Astrocyte (in vitro differentiated cells and primary cell): ENCODE measurements at regions not wholly inside any gene's neighbourhood (a gene's known extent, or its start where the extent isn't known, plus 50 kb on each side); places are given as distances from the start of the nearest gene placed in this dataset.

Source experiments
- DNase-seq: peaks from one replicate; pipeline ENCODE4 v3.0.0-alpha.2; 2010; ENCODE audit warnings: low read depth
- FAIRE-seq: peaks from 2 replicates; lab custom pipeline; 2011; peaks lifted over from hg19 to GRCh38; lab: Jason Lieb, UNC
- H2AFZ ChIP-seq: 2 replicates; pipeline ENCODE4 v1.6.0; 2012; ENCODE audit warnings: low read depth, low read length, inconsistent platforms
- H3K27ac ChIP-seq: 2 replicates; pipeline ENCODE4 v1.5.1; 2011; ENCODE audit warnings: low read depth, low read length, inconsistent platforms
- H3K27me3 ChIP-seq: 2 replicates; pipeline ENCODE4 v1.6.0; 2011; ENCODE audit warnings: low read length, inconsistent platforms; ENCODE audit not compliant: insufficient read depth
- H3K36me3 ChIP-seq: 2 replicates; pipeline ENCODE4 v1.5.1; 2011; ENCODE audit warnings: low read length, inconsistent platforms; ENCODE audit not compliant: insufficient read depth
- H3K4me1 ChIP-seq: 2 replicates; pipeline ENCODE4 v1.5.1; 2011; ENCODE audit warnings: low read length, inconsistent platforms; ENCODE audit not compliant: insufficient read depth
- H3K4me2 ChIP-seq: 2 replicates; pipeline ENCODE4 v1.6.0; 2012; ENCODE audit warnings: low read length, inconsistent platforms
- H3K4me3 ChIP-seq: 2 replicates; pipeline ENCODE4 v1.5.1; 2011; ENCODE audit warnings: low read depth, mild to moderate bottlenecking, low read length, inconsistent platforms; ENCODE audit not compliant: insufficient read depth
- H3K79me2 ChIP-seq: 2 replicates; pipeline ENCODE4 v1.6.0; 2012; ENCODE audit warnings: mild to moderate bottlenecking, low read length, inconsistent platforms; ENCODE audit not compliant: insufficient read depth
- H3K9ac ChIP-seq: 2 replicates; pipeline ENCODE4 v1.6.0; 2012; ENCODE audit warnings: mild to moderate bottlenecking, low read length, inconsistent platforms
- H3K9me3 ChIP-seq: 2 replicates; pipeline ENCODE4 v1.5.1; 2012; ENCODE audit warnings: low read depth, mild to moderate bottlenecking, low read length, inconsistent platforms; ENCODE audit not compliant: insufficient read depth
- H4K20me1 ChIP-seq: 2 replicates; pipeline ENCODE4 v1.6.0; 2012; ENCODE audit warnings: low read length, inconsistent platforms; ENCODE audit not compliant: insufficient read depth
- H3K27ac Mint-ChIP-seq: one replicate; pipeline ENCODE4 v1.8.0; 2021; ENCODE audit warnings: mild to moderate bottlenecking, mixed read lengths; ENCODE audit not compliant: unreplicated experiment
- H3K27me3 Mint-ChIP-seq: one replicate; pipeline ENCODE4 v1.8.0; 2021; ENCODE audit warnings: low read depth, mixed read lengths; ENCODE audit not compliant: unreplicated experiment
- H3K36me3 Mint-ChIP-seq: one replicate; pipeline ENCODE4 v1.8.0; 2021; ENCODE audit warnings: low read depth, mixed read lengths; ENCODE audit not compliant: unreplicated experiment
- H3K4me1 Mint-ChIP-seq: one replicate; pipeline ENCODE4 v1.8.0; 2021; ENCODE audit warnings: low read depth, mixed read lengths; ENCODE audit not compliant: unreplicated experiment
- H3K4me3 Mint-ChIP-seq: one replicate; pipeline ENCODE4 v1.8.0; 2021; ENCODE audit warnings: mild to moderate bottlenecking, moderate library complexity, mixed read lengths; ENCODE audit not compliant: unreplicated experiment
- H3K9me3 Mint-ChIP-seq: one replicate; pipeline ENCODE4 v1.8.0; 2021; ENCODE audit warnings: mild to moderate bottlenecking, mixed read lengths; ENCODE audit not compliant: unreplicated experiment
- EZH2 ChIP-seq: IDR thresholded peaks from 2 replicates; pipeline ENCODE4 v1.6.1; 2012; ENCODE audit warnings: mild to moderate bottlenecking, low read length, inconsistent platforms; ENCODE audit not compliant: insufficient read depth
- TF ChIP-seq, protein P1 (sequence below): IDR thresholded peaks from 2 replicates; pipeline ENCODE4 v1.5.1; 2011; ENCODE audit warnings: low read depth, mild to moderate bottlenecking, inconsistent platforms, low read length, moderate library complexity; ENCODE audit not compliant: insufficient read depth

DNA sequence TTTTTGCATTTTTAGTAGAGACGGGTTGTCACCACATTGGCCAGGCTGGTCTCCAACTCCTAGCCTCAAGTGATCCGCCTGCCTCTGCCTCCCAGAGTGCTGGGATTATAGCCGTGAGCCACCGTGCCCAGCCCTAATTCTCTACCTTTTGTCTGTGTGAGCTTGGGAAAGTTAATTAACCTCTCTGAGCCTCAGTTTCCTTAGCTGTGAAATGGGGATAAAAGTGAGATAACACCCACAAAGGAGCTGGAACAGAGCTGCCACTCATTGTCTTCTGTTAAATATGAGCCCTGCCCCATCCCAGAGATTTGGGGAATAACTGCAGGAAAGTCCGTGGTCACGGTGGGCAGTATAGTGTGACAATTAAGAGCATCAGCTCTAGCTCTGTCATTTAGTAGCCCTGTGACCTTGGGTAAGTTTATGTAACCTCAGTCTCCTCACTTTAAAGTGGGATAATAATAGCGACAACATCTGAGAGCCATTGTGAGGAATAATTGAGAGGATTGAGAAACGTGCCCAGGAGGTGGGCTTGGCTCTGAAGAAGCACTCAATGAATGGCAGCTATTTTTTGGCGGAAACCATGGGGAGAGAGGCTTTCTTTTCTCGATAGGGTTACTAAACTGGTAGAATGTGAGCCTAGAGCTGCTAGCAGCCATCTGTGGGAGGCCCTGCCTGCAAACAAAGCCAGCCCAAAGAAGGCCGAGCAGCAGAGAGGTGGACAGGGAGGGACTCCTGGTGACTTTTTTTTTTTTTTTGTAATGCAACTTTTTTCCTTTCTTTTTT lies 60.8 kb upstream of the MED13L start:
- no peaks in the 10 kb centered on the region for H3K79me2 ChIP-seq
- H3K9me3 ChIP-seq, result no peaks in the 10 kb centered on the region
- no peak overlapping the region for H3K27ac ChIP-seq
- H3K4me1 ChIP-seq, result no peaks in the 10 kb centered on the region
- no peak overlapping the region for H3K4me2 ChIP-seq
- H3K27ac Mint-ChIP-seq, result no peak overlapping the region
- no peak overlapping the region for H2AFZ ChIP-seq
- no peak overlapping the region for H3K9ac ChIP-seq
- no peaks in the 10 kb centered on the region for H3K27me3 Mint-ChIP-seq
- peaks cover 2% of the 10 kb centered on the region for H3K4me1 Mint-ChIP-seq
- no peaks in the 10 kb centered on the region for H3K27me3 ChIP-seq
- H3K4me3 ChIP-seq, result no peak overlapping the region
- H3K4me3 Mint-ChIP-seq, result no peak overlapping the region
- FAIRE-seq, result no peak
- no peak for TF ChIP-seq EZH2
- TF ChIP-seq, protein P1, sequence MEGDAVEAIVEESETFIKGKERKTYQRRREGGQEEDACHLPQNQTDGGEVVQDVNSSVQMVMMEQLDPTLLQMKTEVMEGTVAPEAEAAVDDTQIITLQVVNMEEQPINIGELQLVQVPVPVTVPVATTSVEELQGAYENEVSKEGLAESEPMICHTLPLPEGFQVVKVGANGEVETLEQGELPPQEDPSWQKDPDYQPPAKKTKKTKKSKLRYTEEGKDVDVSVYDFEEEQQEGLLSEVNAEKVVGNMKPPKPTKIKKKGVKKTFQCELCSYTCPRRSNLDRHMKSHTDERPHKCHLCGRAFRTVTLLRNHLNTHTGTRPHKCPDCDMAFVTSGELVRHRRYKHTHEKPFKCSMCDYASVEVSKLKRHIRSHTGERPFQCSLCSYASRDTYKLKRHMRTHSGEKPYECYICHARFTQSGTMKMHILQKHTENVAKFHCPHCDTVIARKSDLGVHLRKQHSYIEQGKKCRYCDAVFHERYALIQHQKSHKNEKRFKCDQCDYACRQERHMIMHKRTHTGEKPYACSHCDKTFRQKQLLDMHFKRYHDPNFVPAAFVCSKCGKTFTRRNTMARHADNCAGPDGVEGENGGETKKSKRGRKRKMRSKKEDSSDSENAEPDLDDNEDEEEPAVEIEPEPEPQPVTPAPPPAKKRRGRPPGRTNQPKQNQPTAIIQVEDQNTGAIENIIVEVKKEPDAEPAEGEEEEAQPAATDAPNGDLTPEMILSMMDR, result no peak
- peaks cover 1% of the 10 kb centered on the region for H3K9me3 Mint-ChIP-seq
- no peaks in the 10 kb centered on the region for H3K36me3 Mint-ChIP-seq
- H4K20me1 ChIP-seq, result no peaks in the 10 kb centered on the region
- DNase-seq, result no peak
- no peaks in the 10 kb centered on the region for H3K36me3 ChIP-seq

DNA sequence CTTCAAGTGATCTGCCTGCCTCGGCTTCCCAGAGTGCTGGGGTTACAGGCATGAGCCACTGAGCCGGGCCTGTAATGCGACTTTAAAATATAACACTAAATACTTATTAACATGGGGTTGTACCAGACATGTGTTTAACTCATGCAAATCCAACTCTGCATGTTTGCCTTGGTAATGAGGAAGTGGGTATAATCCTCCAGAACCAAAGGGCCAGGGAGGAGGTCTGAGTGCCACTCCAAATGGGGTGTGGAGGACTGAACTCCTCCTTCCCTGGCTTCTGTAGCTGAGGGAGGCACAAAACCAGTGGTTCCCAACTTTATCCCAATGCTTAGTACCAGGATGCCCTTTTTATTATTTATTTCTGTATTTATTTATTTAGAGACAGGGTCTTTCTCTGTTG lies 61.6 kb upstream of the MED13L start:
- H3K4me3 Mint-ChIP-seq, result no peak overlapping the region
- Histone ChIP-seq H3K4me1 (no peaks in the 10 kb centered on the region), H3K27ac (no peak overlapping the region), H4K20me1 (no peaks in the 10 kb centered on the region), H2AFZ (no peak overlapping the region), H3K4me2 (no peak overlapping the region), H3K36me3 (no peaks in the 10 kb centered on the region), H3K9me3 (no peaks in the 10 kb centered on the region), H3K27me3 (no peaks in the 10 kb centered on the region), H3K4me3 (no peak overlapping the region), H3K79me2 (no peaks in the 10 kb centered on the region), H3K9ac (no peak overlapping the region)
- no peak overlapping the region for H3K27ac Mint-ChIP-seq
- H3K9me3 Mint-ChIP-seq, result peaks cover 5% of the 10 kb centered on the region
- no peak for FAIRE-seq
- H3K4me1 Mint-ChIP-seq, result peaks cover 2% of the 10 kb centered on the region
- TF ChIP-seq EZH2, result no peak
- TF ChIP-seq, protein P1, result no peak
- no peaks in the 10 kb centered on the region for H3K27me3 Mint-ChIP-seq
- H3K36me3 Mint-ChIP-seq, result no peaks in the 10 kb centered on the region
- DNase-seq, result no peak

DNA sequence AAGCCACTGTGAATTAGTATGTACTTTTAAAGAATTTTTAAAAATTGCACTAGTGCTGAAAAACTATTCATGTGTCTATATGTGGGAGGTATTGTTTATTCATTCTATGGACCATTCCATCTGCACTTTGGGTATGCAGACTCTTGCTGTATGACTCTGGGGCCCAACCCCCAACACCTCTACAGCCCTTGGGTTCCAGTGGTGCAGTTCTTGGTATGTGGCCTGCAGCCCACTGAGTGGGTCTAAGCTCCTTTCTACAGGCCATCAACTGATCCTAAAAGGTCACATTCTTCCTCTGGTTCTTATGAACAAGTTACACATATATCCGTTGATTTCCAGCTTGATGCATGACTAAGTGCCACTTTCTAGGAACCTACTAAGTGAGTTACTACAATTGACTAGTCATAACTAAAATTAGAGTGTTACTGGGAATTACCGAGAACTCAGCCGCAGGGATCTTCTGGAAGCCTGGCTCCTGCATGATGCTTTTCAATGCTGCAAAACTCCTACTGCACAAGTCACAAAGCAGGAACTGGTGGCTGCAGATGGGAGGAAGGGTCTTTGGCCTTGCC lies 62.4 kb upstream of the MED13L start:
- H3K79me2 ChIP-seq, result no peaks in the 10 kb centered on the region
- Mint-ChIP-seq H3K27ac (no peak overlapping the region), H3K36me3 (no peaks in the 10 kb centered on the region), H3K4me3 (no peak overlapping the region), H3K4me1 (peaks cover 2% of the 10 kb centered on the region), H3K9me3 (peaks cover 7% of the 10 kb centered on the region), H3K27me3 (no peaks in the 10 kb centered on the region)
- TF ChIP-seq, protein P1, result no peak
- no peak for TF ChIP-seq EZH2
- DNase-seq (peak; percentile 29), FAIRE-seq (no peak)
- no peaks in the 10 kb centered on the region for H3K9me3 ChIP-seq
- no peak overlapping the region for H3K4me2 ChIP-seq
- H4K20me1 ChIP-seq, result no peaks in the 10 kb centered on the region
- H3K27ac ChIP-seq, result no peak overlapping the region
- no peaks in the 10 kb centered on the region for H3K4me1 ChIP-seq
- H2AFZ ChIP-seq, result no peak overlapping the region
- H3K36me3 ChIP-seq, result no peaks in the 10 kb centered on the region
- no peak overlapping the region for H3K9ac ChIP-seq
- H3K4me3 ChIP-seq, result no peak overlapping the region
- no peaks in the 10 kb centered on the region for H3K27me3 ChIP-seq
